ENCODE measurements at regions not wholly inside any gene's neighbourhood (a gene's known extent, or its start where the extent isn't known, plus 50 kb on each side); places are given as distances from the start of the nearest gene placed in this dataset.

- DNase-seq, result no peak
Observed at GRCh38 chr6:144696610-144697368, 411.7 kb downstream of the UTRN start.

- no peak for DNase-seq
Observed at GRCh38 chr6:144697369-144697760, 412.2 kb downstream of the UTRN start.

GRCh38 chr6:144697801-144698200 lies 412.7 kb downstream of the UTRN start:
- no peak for DNase-seq

GRCh38 chr6:144702781-144703180 lies 417.6 kb downstream of the UTRN start:
- no peak for DNase-seq

GRCh38 chr6:144710207-144710606 lies 425.1 kb downstream of the UTRN start:
- DNase-seq, result no peak

- no peak for DNase-seq
Observed at GRCh38 chr6:144711661-144712060, 426.5 kb downstream of the UTRN start.

- no peak for DNase-seq
Observed at GRCh38 chr6:144712541-144712940, 427.4 kb downstream of the UTRN start.

- no peak for DNase-seq
Observed at GRCh38 chr6:144714021-144714712, 429.0 kb downstream of the UTRN start.

GRCh38 chr6:144715344-144715743 lies 430.2 kb downstream of the UTRN start:
- DNase-seq, result no peak

- DNase-seq, result no peak
Observed at GRCh38 chr6:144718431-144718830, 433.3 kb downstream of the UTRN start.

- DNase-seq, result no peak
Observed at GRCh38 chr6:144721232-144721631, 436.1 kb downstream of the UTRN start.

GRCh38 chr6:144722154-144722737 lies 437.1 kb downstream of the UTRN start:
- DNase-seq, result no peak

GRCh38 chr6:144722925-144723324 lies 437.8 kb downstream of the UTRN start:
- DNase-seq, result no peak

GRCh38 chr6:144723431-144723830 lies 438.3 kb downstream of the UTRN start:
- DNase-seq, result no peak

- no peak for DNase-seq
Observed at GRCh38 chr6:144724818-144725217, 439.7 kb downstream of the UTRN start.

- DNase-seq, result no peak
Observed at GRCh38 chr6:144725736-144726522, 440.8 kb downstream of the UTRN start.

- no peak for DNase-seq
Observed at GRCh38 chr6:144728804-144729203, 443.7 kb downstream of the UTRN start.

- no peak for DNase-seq
Observed at GRCh38 chr6:144729502-144729901, 444.4 kb downstream of the UTRN start.

GRCh38 chr6:144730088-144730645 lies 445.0 kb downstream of the UTRN start:
- DNase-seq, result no peak

GRCh38 chr6:144731229-144731628 lies 446.1 kb downstream of the UTRN start:
- no peak for DNase-seq

GRCh38 chr6:144736763-144737162 lies 451.6 kb downstream of the UTRN start:
- no peak for DNase-seq

GRCh38 chr6:144737998-144738397 lies 452.9 kb downstream of the UTRN start:
- DNase-seq, result no peak

- no peak for DNase-seq
Observed at GRCh38 chr6:144739873-144740272, 454.7 kb downstream of the UTRN start.

Measured in activated CD4-positive, alpha-beta T cell treated with anti-CD3 and anti-CD28 coated beads, Interleukin-2, amount 50 U/mL, for 1 hour (primary cell).